ENCODE measurements at regions not wholly inside any gene's neighbourhood (a gene's known extent, or its start where the extent isn't known, plus 50 kb on each side); places are given as distances from the start of the nearest gene placed in this dataset.

DNA sequence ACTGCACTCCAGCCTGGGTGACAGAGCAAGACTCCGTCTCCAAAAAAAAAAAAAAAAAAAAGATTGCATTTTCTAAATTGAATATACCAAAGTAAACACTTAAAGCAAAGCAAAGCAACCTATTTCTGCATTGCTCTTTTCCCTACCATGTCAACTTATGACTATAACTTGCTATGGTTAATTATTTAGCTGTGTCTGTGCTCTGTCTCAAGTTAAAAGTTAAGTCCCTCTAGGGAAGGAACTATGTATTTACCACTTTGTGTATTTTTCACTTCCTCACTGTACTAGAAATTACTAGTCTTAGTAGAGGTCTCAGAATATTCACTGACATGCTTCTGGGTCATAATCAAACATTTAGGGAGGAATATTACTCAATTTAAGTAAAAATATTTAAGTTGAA lies 711.7 kb upstream of the SOX9 start:
- CTCF ChIA-PET (ENCODE audit: partially characterized antibody) = interaction anchor here (1.5 to 1.9 kb wide), 2 partner anchors 52 to 64 kb away, joined by 3 to 6 read pairs; no protein-coding TSS in a partner anchor
- no peak overlapping the region for H2AFZ ChIP-seq (ENCODE audit: low read length)
- DNase-seq (ENCODE audit: low read depth in 1 of 2, low spot score in 2 of 2) = no peak

More for the DNA sequence above, 711.7 kb upstream of the SOX9 start:
- Histone ChIP-seq H4K20me1 (replicated peaks in 1 of 2; ENCODE audit: control insufficient read depth in 1 of 2, insufficient read depth in 2 of 2, low read length in 2 of 2) (no peaks in the 10 kb centered on the region), H3K23me2 (ENCODE audit: low read depth, low read length) (no peaks in the 10 kb centered on the region), H2BK5ac (ENCODE audit: low read depth, low read length) (no peak overlapping the region), H3K4me2 (ENCODE audit: insufficient read depth in 1 of 2, low read depth in 2 of 2, low read length in 2 of 2) (no peak overlapping the region), H2BK15ac (ENCODE audit: low read length) (no peak overlapping the region), H3K27ac (ENCODE audit: low read depth, low read length) (no peak overlapping the region), H3K27me3 (replicated peaks in 1 of 4; ENCODE audit: control insufficient read depth in 3 of 4, extremely low read depth in 1 of 4, insufficient read depth in 3 of 4, low read length in 3 of 4) (no peaks in the 10 kb centered on the region), H3K4ac (replicated peaks; ENCODE audit: insufficient read length, low read depth, low read length) (no peak overlapping the region), H2BK20ac (ENCODE audit: low read length) (no peak overlapping the region), H3K4me3 (ENCODE audit: extremely low read depth in 1 of 4, insufficient read depth in 2 of 4, low read depth in 3 of 4, low read length in 4 of 4) (no peak overlapping the region), H3K9ac (replicated peaks in 1 of 4; ENCODE audit: extremely low read depth in 1 of 4, low read depth in 3 of 4, low read length in 3 of 4) (no peak overlapping the region), H4K8ac (ENCODE audit: extremely low read depth, insufficient read depth, low read length) (no peak overlapping the region), H2AK5ac (ENCODE audit: low read depth, low read length) (no peak overlapping the region), H3K4me1 (replicated peaks in 1 of 4; ENCODE audit: control insufficient read depth in 3 of 4, insufficient read depth in 4 of 4, low read length in 3 of 4) (no peaks in the 10 kb centered on the region), H3K14ac (ENCODE audit: insufficient read length) (no peak overlapping the region), H2BK120ac (replicated peaks; ENCODE audit: low read depth, low read length) (no peak overlapping the region), H3K79me1 (ENCODE audit: low read depth, low read length) (no peaks in the 10 kb centered on the region), H3K23ac (ENCODE audit: insufficient read length) (no peak overlapping the region), H2BK12ac (ENCODE audit: low read depth, low read length) (no peak overlapping the region), H4K91ac (replicated peaks; ENCODE audit: insufficient read length, low read length) (no peak overlapping the region), H3K18ac (ENCODE audit: extremely low read depth, low read length) (no peak overlapping the region), H3K56ac (replicated peaks; ENCODE audit: insufficient read length, low read depth, low read length) (no peak overlapping the region), H3K36me3 (ENCODE audit: control insufficient read depth in 2 of 4, insufficient read depth in 4 of 4, low read length in 3 of 4) (no peaks in the 10 kb centered on the region), H3K9me3 (ENCODE audit: insufficient read depth in 2 of 2, low read depth in 1 of 2, low read length in 1 of 2) (no peaks in the 10 kb centered on the region), H3K79me2 (ENCODE audit: control insufficient read depth in 1 of 2, insufficient read depth in 2 of 2, low read length in 2 of 2) (no peaks in the 10 kb centered on the region), H4K5ac (ENCODE audit: insufficient read length, low read depth, low read length) (no peak overlapping the region)
- POLR2A ChIA-PET (ENCODE audit: partially characterized antibody) = no interaction called here
- no peak for FAIRE-seq
- WGBS, 2 experiments (ENCODE audit: extremely low coverage in 1 of 2, insufficient coverage in 1 of 2, insufficient read length in 1 of 2, insufficient replicate concordance in 2 of 2, low coverage in 1 of 2, low lambda C conversion rate in 2 of 2, missing lambda C conversion rate in 1 of 2) = no CpG with 5 or more reads among the region's 1 CpG
- TF ChIP-seq SIRT6 (IDR thresholded peaks at IDR 0.05; ENCODE audit: low read length) = no peak
- no peak for TF ChIP-seq KDM1A (IDR thresholded peaks at IDR 0.05; ENCODE audit: borderline replicate concordance, low read length)
- TF ChIP-seq BACH1 (IDR thresholded peaks at IDR 0.05; ENCODE audit: low read length) = no peak
- no peak for TF ChIP-seq YY1 (IDR thresholded peaks at IDR 0.05; ENCODE audit: low read depth, low read length)
